Stimulated activated naive CD8-positive, alpha-beta T cell treated with anti-CD3 and anti-CD28 coated beads, Interleukin-15, Interleukin-2, amounts not matched to agents 100 U/mL and 50 U/mL, for 24 hours (primary cell): ENCODE measurements at regions not wholly inside any gene's neighbourhood (a gene's known extent, or its start where the extent isn't known, plus 50 kb on each side); places are given as distances from the start of the nearest gene placed in this dataset.
"Not testable (repeated sequence)": the region's sequence is repeated elsewhere in the genome, so short reads cannot be mapped to it uniquely, and the experiment has no call there.

Experiments used
- ATAC-seq: fragments of 150-1000 bp; cut with Tn5 transposase; one replicate; pipeline ENCODE4 v1.10.0; 2021
- DNase-seq: peaks from one replicate; pipeline ENCODE4 v3.0.0; 2021

GRCh38 chr7:55303220-55303619, 61.9 kb upstream of the LANCL2 start:
- no peak for DNase-seq
- ATAC-seq = no peak

- DNase-seq (no peak), ATAC-seq (no peak)
Observed at GRCh38 chr7:55304018-55304762, 60.9 kb upstream of the LANCL2 start.

DNA sequence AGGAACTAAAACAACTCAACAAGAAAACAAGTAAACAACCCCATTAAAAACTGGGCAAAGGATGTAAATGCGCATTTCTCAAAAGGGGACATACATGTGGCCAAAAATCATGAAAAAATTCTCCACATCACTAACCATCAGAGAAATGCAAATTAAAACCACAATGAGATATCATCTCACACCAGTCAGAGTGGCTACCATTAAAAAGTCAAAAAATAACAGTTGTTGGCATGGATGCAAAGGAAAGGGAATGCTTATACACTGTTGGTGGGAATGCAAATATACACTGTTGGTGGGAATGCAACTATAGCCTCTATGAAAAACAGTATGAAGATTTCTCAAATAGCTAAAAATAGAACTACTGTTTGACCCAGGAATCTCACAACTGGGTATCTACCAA, 60.0 kb upstream of the LANCL2 start:
- ATAC-seq (no peak), DNase-seq (no peak)

DNA sequence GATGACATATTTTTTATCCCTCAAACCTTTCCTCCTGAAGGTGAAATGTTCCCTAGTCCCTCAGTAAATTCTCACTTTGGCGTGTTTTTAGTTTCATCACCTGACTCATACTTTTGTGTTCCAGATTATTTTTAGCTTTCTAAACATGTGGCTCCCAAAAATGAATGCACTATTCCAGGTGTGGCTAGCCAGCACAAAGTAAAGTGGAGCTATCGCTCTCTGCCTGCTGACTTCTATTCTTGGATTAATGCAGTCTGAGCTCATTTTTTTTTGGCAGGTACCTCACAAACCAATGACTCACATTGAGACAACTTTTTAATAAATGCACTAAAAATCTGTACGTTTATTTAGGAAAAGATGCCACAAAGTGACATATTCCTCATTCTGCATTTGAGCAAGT, 58.8 kb upstream of the LANCL2 start:
- DNase-seq (no peak), ATAC-seq (no peak)

GRCh38 chr7:55307123-55307916, 57.8 kb upstream of the LANCL2 start:
- no peak for DNase-seq
- ATAC-seq = no peak

DNA sequence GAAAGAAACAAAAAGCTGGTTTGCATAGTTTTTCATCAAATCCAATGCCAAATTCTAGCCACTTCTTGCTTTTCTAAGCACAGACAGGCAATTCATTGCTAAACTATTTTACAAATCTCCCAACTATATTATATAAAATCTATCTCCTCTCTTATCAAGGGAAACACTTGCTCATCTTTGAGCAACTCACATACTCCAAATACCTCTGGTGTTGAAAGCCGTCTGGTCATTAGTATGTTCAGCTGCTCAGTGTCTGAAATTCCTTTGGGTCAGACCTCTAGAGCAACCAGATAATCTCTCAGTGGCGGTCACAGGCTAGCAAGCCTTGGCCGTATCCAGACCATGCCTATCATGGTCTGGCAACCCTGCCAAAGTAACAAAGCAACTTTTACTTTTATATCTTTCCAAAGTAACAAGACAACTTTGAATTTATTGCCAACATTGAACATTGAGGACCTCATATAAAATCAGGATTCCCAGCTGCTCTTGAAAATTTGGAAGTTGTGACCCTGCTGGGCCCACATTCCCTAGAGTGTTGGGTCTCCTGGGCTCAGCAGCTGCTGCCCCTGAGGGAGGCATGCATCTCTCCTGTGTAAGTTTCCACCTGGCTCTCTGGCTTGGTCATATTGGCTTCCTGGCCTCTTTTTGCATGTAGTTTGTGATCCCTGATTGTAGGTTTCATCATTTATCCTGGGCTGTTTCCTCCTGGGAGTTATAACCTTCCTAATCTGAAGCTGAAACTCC, 56.8 kb upstream of the LANCL2 start:
- no peak for DNase-seq
- no peak for ATAC-seq

- DNase-seq = peak; percentile 71
Observed at GRCh38 chr7:55309040-55309991, 55.8 kb upstream of the LANCL2 start.

DNA sequence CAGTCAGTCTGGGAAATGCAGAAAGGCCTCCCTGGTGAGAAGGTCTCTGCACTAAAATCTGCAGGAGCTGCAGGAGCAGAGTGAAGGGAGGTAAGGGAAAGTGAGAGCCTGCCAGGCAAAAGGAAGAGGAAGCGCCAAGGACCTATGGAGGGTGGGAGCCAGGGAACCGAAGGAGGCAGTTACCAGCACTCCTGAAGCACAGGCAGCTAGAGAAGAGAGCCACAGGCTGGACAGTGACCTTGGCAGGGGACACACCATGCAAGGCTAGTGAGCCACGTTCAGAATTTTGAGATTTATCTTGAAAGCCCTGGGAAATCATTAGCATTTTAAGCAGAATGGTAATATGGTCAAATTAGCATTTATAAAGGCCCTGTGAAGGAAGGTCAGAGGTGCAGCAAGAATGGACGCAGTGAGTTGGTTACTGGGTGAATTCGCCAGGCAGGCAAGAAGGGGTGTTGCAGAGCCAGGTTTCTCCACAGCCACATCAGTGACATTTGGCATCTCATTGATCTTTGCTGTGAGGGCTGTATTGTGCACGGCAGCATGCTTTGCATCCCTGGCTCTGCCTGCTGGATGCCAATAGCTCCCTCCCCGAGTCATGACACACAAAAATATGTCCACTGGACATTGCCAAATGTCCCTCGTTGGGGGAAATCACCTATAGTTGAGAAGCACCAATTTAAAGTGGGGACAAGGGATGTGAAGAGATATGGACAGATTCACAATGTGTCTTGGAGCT, 54.7 kb upstream of the LANCL2 start:
- DNase-seq = no peak
- ATAC-seq = no peak

More at GRCh38 chr7:55309040-55309991, 55.8 kb upstream of the LANCL2 start:
- ATAC-seq = peak; percentile 91

- ATAC-seq = not testable (repeated sequence)
Observed at GRCh38 chr7:55311892-55312291, 53.2 kb upstream of the LANCL2 start.

DNA sequence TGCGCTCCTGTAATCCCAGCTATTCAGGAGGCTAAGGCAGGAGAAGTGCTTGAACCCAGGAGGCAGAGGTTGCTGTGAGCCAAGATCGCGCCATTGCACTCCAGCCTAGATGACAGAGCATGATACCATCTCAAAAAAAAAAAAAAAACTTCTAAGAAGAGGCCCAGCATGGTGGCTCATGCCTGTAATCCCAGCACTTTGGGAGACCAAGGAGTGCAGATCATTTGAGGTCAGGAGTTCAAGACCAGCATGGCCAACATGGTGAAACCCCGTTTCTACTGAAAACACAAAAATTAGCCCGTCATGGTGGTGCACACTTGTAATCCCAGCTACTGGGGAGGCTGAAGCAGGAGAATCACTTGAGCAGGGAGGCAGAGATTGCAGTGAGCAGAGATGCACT, 51.5 kb upstream of the LANCL2 start:
- DNase-seq, ATAC-seq: not testable (repeated sequence)

More at GRCh38 chr7:55311892-55312291, 53.2 kb upstream of the LANCL2 start:
- DNase-seq = not testable (repeated sequence)

DNA sequence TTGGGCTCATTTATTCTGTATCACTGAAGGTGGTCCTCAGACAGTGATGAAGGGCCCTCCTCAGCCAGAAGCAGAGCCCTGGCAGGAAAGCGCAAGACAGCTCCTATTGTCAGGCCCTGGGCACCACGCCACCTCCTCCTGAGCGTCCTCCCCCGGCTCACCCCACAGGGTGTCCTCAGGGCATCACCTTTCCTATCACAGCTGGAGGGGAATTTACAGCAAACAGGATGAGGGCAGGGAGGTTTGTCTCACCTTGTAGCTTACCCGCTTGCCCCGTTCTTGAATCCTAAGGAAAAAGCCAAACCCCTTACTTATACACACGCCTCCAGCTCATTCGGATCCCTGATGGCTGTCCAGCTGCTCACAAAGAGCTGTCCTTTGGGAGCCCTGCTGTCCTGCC, 50.2 kb upstream of the LANCL2 start:
- ATAC-seq = no peak
- DNase-seq = no peak
